RWPE1 (cell line): ENCODE measurements at regions not wholly inside any gene's neighbourhood (a gene's known extent, or its start where the extent isn't known, plus 50 kb on each side); places are given as distances from the start of the nearest gene placed in this dataset.

Experiments used
- CTCF ChIA-PET: fragments of 350-600 bp; sonication (Branson Sonifier 250); formaldehyde crosslinking; extraction: SDS; loops from one replicate; lab custom pipeline; 2021; lab: Yijun Ruan, JAX
- POLR2A ChIA-PET: fragments of 400-600 bp; formaldehyde crosslinking; extraction: SDS; loops from one replicate; lab custom pipeline; 2020; ENCODE audit warnings: antibody characterized with exemption; ENCODE audit not compliant: low non-redundant PET; lab: Yijun Ruan, JAX
- DNase-seq: peaks from one replicate; pipeline ENCODE4 v3.0.0; 2012; ENCODE audit warnings: low spot score
- H3K27ac ChIP-seq: fragments of 450-650 bp; 2 replicates; pipeline ENCODE4 v1.5.1; 2017
- CTCF ChIP-seq: fragments of 450-650 bp; conservative IDR thresholded peaks from 2 replicates; pipeline ENCODE4 v1.5.1; 2017; ENCODE audit warnings: low read depth, mild to moderate bottlenecking

GRCh38 chr5:4001004-4001403, 405.4 kb downstream of the IRX1 start:
- TF ChIP-seq CTCF: no peak
- H3K27ac ChIP-seq: no peak overlapping the region
- DNase-seq: no peak
- POLR2A ChIA-PET: no interaction called here
- CTCF ChIA-PET: no interaction called here

- H3K27ac ChIP-seq: no peak overlapping the region
- POLR2A ChIA-PET: no interaction called here
- CTCF ChIA-PET: no interaction called here
- TF ChIP-seq CTCF: no peak
- DNase-seq: no peak
Observed at GRCh38 chr5:4001758-4002533, 406.3 kb downstream of the IRX1 start.

- H3K27ac ChIP-seq: no peak overlapping the region
- CTCF ChIA-PET: no interaction called here
- no peak for TF ChIP-seq CTCF
- POLR2A ChIA-PET: no interaction called here
- DNase-seq: no peak
Observed at GRCh38 chr5:4005335-4005734, 409.7 kb downstream of the IRX1 start.

- H3K27ac ChIP-seq: no peak overlapping the region
- POLR2A ChIA-PET: no interaction called here
- CTCF ChIA-PET: no interaction called here
- DNase-seq: no peak
- TF ChIP-seq CTCF: no peak
Observed at GRCh38 chr5:4007001-4007400, 411.4 kb downstream of the IRX1 start.

GRCh38 chr5:4011943-4012342, 416.3 kb downstream of the IRX1 start:
- H3K27ac ChIP-seq: no peak overlapping the region
- DNase-seq: no peak
- POLR2A ChIA-PET: no interaction called here
- CTCF ChIA-PET: no interaction called here
- TF ChIP-seq CTCF: no peak

- CTCF ChIA-PET: interaction anchor here (0.6 kb wide), 1 partner anchor 245 kb away, joined by 6 read pairs; no protein-coding TSS in a partner anchor
- DNase-seq: no peak
Observed at GRCh38 chr5:4013106-4013898, 417.7 kb downstream of the IRX1 start.

More at GRCh38 chr5:4013106-4013898, 417.7 kb downstream of the IRX1 start:
- POLR2A ChIA-PET: no interaction called here
- no peak overlapping the region for H3K27ac ChIP-seq
- no peak for TF ChIP-seq CTCF
